Muscle of back (tissue), 3 donors: ENCODE measurements at regions not wholly inside any gene's neighbourhood (a gene's known extent, or its start where the extent isn't known, plus 50 kb on each side); places are given as distances from the start of the nearest gene placed in this dataset.
A peak's percentile ranks its signal among the peaks of the same experiment; 100 is the strongest.

Experiments
- DNase-seq, 3 donors: peaks; one replicate each; pipeline versions ENCODE4 v3.0.0 to v3.0.0-alpha.2; 2013

DNA sequence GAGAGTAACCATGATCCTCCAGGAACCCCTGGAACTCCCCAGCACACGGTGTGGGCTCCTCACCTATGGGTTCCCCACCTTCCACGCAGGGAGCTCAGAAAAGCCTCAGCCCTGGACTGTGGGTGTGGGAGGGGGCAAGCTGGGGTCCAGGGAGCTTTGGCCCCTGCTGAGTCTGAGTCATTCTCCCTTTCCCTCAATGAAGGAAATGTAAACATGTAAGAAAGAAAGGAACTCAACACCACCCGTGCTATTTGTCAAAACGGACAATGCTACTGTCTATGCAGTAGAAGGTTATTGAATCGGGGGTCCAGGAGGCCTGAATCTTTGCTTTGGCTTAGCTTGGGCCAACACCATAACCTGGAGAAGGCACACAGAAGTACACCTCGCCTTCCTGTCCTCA, 222.8 kb downstream of the PMP22 start:
- DNase-seq, result no peak

DNA sequence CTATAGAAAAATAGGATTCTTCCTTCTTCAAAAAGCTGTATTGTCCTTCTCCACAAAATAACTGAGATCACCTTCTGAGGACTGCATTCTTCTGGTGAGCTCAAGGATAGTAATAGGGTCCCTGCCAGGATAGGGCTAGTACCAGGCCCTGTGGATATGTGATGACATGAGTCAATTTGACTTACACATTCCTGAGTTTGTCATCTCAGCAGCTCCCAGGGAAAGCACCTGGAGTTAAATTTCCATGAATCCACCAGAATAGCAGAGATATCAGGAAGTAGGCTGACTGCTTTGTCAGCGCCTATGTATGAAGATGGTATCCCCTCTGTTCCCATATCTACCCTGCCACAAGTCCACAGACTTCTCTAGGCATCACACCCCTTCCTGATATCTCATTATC, 225.8 kb downstream of the PMP22 start:
- DNase-seq, result no peak

DNA sequence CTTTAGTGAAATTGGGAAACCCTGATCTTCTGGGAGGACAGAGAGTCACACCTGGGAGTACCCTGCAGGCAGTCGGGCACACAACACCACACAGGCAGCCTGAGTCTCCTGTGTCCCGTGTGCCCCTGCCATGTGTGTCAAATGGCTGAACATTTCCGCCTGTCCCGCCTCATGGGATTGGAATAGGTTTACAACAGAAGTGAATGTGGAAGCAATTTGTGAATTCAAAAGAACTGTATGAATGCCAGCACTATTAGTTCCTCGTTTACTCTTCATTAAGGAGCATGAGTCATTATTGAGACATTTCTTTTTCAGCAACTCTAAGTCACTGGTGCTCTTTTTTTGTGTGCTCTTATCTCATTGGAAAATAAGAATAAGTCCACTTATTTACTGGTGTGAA, 226.5 kb downstream of the PMP22 start:
- peak in 1 of 3 donors; percentile 51 for DNase-seq

DNA sequence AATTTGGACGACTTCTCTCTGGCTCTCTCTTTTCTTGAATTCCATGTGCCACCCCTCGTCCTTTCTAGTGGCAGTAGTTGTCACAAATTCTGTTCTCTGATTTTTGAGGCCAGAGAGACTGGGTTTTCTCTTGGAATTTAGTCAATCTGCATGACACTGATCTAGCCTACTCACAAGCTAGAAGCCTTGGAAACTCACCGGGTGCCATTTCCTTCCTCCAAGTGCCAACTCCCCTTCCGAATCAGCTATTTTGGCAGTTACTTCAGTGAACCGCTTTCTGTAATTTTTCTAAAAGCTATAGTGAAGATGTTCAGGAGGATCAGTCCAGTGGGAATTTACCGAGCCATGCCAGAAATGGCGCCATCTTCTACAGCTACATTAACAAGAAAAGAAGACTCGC, 228.9 kb downstream of the PMP22 start:
- no peak for DNase-seq

DNA sequence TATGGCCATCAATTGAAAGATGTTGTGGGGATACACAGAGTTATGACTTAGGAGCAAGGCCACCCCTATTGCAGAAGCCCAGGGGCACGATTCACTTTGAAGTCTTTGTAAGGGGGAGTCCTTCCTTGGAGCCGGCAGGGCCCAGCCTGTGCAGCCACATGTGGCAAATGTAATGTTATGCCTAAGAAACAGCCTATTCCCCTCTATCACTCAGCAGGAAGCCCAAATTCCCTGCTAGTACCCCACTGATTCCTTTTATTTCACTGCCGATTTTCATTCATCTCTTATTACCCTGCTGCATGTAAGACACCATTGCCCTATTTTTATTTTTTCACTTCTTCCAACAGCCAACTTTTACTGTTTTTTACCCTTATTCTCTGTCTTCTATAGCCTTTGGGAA, 233.2 kb downstream of the PMP22 start:
- no peak for DNase-seq

DNA sequence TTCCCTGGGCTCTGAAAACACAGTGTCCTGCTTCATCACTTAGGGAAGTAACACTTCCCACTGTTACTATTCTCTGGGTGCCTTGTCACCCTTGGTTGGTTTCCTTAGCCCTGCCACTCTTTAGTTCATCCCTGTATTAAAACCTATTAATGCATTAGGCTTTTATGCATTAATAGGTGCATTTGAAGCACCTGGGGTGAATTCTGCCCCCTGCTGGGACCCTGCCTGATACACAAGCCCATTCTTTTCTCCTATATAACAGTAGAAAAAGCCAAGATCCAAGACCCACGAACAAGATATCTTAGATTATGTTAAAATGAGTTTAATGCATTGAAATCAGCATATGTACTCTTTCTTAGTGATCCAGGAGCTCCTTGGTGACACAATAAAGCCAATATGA, 235.7 kb downstream of the PMP22 start:
- no peak for DNase-seq

DNA sequence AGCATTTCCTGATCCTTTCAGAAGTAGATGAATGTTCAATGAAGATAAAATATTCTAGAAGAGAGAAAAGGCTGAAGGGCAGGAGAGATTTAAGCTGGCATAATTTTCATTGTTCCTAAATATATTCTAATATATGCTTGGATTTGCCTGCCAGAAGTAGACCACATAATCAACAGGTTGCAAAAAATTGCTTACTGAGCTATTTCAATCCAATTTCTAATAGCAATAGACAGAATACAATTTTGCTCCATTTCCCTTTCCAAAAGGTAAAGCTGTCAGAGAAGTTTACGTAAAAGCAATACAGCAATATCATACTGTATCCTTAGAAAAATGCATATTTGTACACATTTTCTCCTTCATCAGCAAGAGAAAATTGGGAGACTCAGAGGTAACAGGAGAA, 237.3 kb downstream of the PMP22 start:
- DNase-seq, result no peak

DNA sequence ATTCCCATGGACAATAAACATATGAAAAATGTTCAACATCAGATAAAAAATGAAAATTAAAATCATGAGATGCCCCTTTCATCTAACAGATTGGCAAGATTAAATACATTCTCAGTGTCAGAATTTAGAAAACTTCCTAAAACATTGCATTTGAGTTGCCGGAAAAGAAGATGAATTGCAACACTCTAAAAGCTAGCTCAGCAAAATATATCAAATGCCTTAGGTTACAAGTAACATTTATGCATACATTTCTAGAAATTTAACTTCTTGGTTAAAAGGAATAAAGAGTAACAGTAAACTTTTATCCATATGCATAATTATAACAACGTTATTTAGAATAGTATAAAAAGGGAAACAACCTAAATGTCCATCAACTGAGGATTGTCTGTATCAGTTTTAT, 239.0 kb downstream of the PMP22 start:
- no peak for DNase-seq

DNA sequence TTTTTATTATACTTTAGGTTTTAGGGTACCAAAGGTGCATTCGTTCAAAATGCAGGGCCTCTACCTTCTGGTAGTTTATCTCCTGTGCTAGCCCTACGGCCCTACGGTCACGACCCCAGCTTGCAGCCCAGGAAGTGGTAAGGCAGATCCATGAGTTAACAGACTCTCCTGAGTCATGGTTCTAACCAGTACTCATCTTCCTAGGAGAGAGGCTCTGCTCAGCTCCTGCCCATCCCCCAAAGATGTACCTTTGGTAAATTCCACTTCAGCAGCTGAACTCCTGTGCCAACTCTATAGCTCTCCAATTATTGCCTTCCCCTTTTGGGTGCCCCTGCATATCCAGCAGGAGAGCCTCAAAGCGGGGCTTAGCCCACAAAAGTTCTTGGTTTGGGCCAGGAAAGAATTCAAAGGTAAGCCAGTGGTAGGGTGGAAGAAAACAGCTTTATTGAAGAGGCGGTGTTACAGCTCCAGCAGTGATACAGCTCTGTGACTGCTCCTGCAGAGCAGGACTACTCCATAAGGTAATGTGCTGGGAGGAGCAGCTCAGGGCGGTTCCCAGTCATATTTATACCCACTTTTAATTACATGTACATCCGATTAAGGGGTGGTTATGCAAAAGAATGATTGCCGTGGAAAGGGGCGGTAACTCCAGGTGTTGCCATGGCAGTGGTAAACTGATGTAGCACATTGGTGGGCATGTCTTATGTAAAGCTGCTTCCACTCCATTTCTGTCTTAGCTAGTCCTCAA, 241.4 kb downstream of the PMP22 start:
- no peak for DNase-seq

DNA sequence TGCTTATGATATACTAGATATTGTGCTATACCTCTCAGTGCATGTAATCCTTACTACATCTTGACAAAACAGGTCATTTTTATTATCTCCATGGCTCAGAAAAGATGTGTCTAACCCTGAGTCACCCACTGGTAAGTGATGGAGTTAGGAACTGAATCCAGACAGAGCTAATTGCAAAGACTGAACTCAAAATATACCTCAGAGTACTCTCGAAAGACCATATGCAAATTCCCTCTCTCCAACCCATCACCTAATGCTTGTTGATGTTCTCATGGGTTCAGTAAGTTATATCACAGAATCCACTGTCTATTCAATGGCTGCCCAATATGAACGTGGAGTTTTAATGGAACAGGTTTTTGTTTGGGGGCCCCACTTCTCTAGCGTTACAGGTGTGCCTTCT, 246.0 kb downstream of the PMP22 start:
- no peak for DNase-seq

DNA sequence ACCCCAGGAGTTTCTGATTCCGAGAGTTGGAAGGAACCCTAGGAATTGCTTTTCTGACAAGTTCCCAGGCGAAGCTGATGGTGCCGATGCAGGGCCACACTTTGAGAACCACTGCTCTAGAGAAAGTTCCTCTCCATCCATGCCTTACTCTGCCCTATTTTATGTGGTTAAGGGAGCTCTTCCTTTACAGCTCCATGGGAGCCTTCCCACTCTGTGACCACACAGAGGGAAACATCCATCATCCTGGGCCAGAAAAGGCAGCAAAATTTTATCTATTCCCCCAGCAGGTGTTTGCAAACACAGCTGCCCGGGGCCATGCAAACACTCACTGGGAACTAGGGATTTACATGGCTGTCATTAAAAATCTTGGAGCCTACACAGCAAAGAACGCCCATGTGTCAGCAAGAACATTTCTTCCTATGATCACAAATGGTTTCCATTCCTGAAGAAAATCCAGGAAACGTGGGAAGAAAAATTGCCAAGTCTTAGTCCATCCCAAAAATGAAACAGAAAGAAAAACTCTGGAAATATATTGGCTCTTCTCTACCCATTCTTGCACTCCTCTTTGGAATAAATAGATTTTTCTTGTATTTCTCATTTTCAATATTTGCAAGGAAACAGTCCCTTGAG, 252.7 kb downstream of the PMP22 start:
- peak; percentile 53 to 84 (median 80) for DNase-seq

DNA sequence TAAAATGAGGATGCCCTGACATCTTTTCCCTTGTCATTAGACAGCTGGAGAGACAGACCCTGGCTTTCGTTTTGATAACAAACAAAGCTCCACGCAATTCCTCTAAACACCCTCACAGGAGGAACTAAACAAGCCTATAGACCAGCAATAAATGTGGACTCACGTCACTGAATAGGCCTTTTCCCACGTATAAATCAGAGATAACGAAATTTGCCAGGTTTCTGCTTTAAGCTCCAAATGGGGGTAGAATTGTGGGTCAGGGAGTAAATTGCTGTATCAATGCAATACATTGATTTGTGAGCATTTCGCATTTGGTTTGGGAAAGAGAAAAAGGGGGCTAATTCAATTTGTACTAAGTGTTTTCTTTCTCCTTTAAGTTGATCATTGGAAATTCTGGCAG, 256.0 kb downstream of the PMP22 start:
- DNase-seq, result no peak

DNA sequence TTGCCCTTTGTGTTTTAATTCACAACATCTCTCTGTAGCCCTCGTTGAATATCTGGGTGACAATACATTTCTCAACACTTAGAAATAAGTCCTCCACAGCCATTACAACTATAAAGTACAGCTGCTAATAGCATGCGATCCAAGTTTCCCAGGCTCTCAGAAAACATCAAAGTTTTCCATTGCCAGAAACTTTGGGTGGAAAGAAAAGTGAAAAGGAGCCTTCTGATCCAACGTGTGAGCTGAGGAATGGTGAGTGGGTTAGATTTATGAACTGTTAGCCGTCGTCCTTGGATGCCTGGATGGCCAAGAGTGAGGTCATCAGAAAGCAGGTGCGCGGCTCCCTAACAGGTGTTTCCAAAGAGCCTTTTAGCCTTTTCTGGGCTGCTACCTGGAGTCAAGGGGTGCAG, 258.0 kb downstream of the PMP22 start:
- DNase-seq, result peak; percentile 41 to 77 (median 60)

DNA sequence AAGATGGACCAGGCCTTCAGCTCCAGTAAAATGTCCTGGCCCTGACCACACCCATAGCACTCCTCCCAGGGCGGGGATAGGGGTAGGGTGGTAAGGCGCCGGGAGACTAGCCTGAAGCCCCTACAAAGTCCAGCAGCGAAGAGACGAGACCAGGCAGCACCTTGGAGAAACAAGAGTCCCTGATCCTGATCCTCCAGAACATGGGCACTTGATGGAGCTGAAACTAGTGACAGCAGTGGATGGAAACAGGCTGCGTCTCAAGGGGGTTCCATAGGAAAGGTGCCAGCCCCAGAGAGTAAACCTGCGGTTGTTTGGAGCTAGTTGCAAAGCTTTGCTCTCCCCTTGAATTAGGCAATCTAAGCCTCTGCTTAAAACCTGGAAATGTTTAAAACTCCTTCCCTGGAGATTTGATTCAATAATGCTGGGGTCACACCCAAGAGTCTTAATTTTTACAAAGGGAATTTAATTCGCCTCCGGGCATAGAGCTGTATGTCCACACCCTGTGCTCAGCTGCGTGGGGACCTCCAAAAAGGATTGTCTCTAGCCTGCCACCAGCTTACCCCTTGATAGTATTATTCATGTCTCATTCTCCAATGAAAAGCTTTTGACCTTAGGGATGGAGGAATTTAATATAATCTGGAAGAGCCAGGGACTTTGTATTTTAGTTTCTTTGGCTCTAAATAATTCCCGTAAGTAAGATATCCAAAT, 258.6 kb downstream of the PMP22 start:
- no peak for DNase-seq

DNA sequence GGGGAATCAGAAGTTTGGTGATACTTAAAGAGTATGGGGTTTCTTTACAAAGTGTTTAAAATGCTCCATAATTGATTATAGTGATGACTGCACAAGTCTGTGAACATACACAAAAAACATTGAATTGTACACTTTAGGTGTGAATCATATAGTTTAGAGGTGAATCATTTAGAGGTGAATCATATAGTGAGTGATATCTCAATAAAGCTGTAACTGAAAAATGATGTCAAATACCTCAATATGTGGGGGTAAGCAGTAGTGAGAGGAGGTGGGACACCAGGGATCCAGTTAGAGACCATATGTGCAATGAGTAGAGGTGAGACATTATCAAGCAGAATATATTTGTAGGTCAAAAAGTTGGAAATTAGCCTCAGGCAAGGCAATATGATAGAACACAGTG, 264.5 kb downstream of the PMP22 start:
- DNase-seq, result no peak

DNA sequence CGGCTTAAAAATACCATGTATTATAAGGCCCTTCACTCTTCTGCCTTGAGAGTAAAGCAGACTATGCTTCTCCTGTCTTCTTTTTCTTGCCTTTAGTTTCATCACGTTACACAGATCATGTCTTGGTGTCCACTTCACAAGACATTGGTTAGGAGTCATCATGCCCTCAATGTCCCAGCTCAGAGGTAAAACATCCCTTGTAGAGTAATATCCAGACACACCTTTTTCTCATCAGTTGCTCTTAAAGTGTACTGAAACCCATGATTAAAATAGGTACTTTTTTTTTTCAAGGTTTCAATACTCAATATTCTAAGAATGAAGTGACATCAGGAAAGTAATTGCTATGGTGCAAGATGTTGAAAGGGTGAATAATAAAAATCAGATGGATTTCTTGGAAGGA, 267.8 kb downstream of the PMP22 start:
- DNase-seq, result no peak

DNA sequence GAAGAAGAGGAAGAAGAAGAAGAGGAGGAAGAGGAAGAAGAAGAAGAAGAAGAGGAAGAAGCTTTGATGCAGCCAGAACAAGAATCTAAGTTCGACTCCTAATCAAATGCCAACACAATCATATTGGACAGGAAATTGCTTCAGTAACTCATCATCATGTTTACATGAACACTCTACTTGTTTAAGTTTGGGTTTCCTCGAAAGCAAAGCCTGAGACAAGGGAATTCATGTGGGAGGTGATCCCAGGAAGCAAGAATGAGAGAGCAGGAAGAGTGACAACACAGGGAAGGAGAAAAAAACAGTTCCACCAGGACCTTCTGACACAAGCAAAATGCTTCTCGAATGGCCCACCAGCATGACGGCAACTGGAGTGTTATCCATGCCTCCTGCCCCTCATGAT, 279.0 kb downstream of the PMP22 start:
- DNase-seq, result no peak

DNA sequence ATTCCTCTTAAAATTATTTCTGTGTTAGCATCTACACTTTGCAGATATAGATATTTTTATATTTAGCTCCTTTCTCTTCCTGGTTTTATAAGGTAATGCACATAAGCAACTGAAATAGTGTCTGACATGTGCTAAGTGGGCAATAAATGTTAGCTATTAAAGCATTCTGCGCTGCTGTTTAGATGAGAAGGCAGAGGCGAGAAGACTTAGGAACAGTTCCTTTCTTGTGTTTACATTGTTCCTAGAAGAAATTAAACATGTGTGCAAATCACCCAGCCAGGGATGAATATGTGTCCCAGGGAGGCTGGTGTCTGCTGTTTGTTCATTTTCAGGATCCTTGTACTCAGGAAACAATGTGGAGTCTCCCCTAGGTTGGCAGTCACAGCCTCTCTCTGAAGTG, 292.3 kb downstream of the PMP22 start:
- no peak for DNase-seq

DNA sequence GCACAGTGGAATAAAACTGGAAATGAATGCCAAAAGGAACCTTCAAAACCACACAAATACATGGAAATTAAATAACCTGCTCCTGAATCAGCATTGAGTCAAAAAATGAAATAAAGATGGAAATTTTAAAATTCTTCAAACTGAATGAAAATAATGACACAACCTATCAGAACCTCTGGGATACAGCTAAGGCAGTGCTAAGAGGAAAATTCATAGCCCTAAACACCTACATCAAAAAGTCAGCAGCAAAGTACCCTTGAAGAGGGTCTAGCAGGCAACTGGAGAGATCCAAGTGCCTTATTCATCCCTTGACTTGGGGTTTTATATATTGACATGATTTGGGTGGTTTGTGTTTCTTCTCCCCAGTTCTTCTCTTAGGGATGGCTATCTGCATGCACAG, 294.1 kb downstream of the PMP22 start:
- DNase-seq, result no peak

DNA sequence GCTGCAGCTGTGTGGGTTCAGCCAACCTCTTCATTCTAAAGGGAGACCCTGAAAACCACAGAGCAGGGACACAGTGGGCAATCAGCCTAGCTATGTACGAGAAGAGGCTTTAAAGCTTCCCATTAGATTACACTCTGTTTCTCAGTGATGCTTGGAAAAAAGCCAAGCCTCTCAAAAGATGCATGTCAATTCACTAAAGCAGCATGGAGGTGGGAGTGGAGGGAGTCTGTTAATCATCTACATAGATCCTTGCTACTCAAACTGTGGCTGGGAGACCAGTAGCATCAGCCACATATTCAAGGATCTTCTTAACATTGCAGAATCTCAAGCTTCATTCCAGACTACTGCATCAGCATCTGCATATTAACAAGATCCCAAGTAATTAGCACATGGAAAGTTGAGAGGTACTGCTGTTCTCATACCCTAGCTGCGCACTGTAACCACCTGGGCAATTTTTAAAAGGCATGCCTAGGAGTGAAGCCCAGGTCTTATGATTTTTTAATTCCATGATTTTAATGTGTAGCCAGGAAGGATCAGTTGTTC, 305.9 kb downstream of the PMP22 start:
- DNase-seq, result no peak

DNA sequence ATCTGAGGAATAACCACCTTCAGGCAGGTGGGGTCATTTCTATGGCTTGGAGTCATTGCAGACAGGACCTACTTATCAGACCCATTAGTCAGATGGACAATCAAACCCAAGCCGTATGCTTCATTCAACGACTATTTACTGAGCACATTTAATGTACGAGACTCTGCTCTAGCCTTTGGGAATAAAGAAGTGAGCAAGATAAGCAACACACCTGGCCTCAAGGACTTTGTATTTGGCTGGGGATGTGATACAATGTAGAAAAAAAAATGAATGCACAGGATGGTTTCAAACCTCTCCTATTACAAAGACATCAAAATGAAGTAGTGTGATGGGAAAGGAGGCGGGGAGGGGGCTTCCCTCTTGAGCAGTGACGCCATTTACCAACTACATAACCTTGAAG, 311.7 kb downstream of the PMP22 start:
- no peak for DNase-seq

DNA sequence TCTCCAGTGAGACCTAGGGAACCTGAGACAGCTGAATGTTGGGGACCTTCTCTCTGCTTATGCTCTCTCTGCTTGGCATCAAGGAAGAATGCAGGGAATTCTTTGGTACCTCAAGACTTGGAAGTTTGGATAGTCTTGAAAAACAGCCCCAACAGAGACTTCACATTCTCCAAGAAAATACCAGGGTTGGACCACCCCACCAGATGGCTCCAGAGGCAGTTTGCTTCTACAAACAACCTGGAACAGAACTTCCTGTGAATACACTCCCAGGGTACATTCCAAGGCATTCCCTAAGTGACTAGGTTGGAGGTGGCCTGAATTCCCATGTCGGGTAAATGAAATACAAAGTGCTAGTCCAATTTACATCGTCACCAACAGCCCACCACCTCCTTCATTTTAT, 314.4 kb downstream of the PMP22 start:
- DNase-seq, result no peak

DNA sequence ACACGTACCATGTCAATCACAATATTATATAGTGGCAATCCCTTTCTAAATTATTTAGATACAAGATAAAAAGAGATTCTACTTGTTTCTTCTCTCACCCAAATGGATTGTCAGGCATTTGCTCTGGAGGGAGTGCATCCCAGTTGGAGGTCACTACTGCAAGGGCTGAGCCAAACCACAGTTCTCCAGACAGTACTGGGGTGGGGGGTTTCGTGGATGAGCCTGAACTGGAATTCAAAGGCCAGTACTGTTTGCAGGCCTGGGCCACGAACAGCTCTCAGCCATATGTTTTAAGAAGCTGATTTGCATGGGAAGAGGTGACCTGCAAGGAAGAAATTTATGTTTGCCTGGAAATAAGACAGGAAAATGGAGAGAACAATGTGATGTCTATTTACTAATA, 314.9 kb downstream of the PMP22 start:
- peak in 1 of 3 donors; percentile 28 for DNase-seq
